ENCODE measurements at regions not wholly inside any gene's neighbourhood (a gene's known extent, or its start where the extent isn't known, plus 50 kb on each side); places are given as distances from the start of the nearest gene placed in this dataset.

GRCh38 chr20:47440857-47441773, 60.6 kb upstream of the NCOA3 start:
- no peaks in the 10 kb centered on the region for H3K27me3 Mint-ChIP-seq (ENCODE audit: insufficient read depth, low read depth, poor library complexity)
- H3K27ac Mint-ChIP-seq, result no peak overlapping the region
- no peak overlapping the region for H3K4me3 Mint-ChIP-seq
- no peaks in the 10 kb centered on the region for H3K27me3 ChIP-seq (ENCODE audit: insufficient read depth)
- H3K27ac ChIP-seq (ENCODE audit: low read depth), result no peak overlapping the region; the same call in 1 of the 2 replicates
- H3K9me2 ChIP-seq (ENCODE audit: insufficient read depth), result no peaks in the 10 kb centered on the region
- no peak overlapping the region for H3K4me3 ChIP-seq
- H3K36me3 ChIP-seq (ENCODE audit: insufficient read depth), result no peaks in the 10 kb centered on the region
- no peak overlapping the region for H2AFZ ChIP-seq
- peaks cover 5% of the 10 kb centered on the region; the same call in 1 of the 3 replicates for H3K4me1 Mint-ChIP-seq
- no peaks in the 10 kb centered on the region for H3K4me1 ChIP-seq (ENCODE audit: insufficient read depth)
- peak; percentile 48 for DNase-seq (ENCODE audit: low spot score)
- no peaks in the 10 kb centered on the region for H4K20me1 ChIP-seq (replicated peaks; ENCODE audit: insufficient read depth)
- H3K36me3 Mint-ChIP-seq (ENCODE audit: low read depth), result no peaks in the 10 kb centered on the region
- no peaks in the 10 kb centered on the region; the same call in 2 of the 3 replicates for H3K9me3 Mint-ChIP-seq
- no peaks in the 10 kb centered on the region for H3K79me2 ChIP-seq (replicated peaks; ENCODE audit: insufficient read depth)
- H3K4me2 ChIP-seq, result no peak overlapping the region
- H3F3A ChIP-seq (replicated peaks; ENCODE audit: low read depth), result 0 out of 2 replicates have a peak, but pooled peaks cover 3% of the 10 kb centered on the region
- no peak for TF ChIP-seq ZNF331 (CRISPR knock-in tag; IDR thresholded peaks at IDR 0.05; ENCODE audit: low read depth)
- TF ChIP-seq ETS1 (IDR thresholded peaks at IDR 0.05), result no peak
- TF ChIP-seq REST (IDR thresholded peaks at IDR 0.05; ENCODE audit: unreplicated experiment), result no peak
- TF ChIP-seq JUNB (IDR thresholded peaks at IDR 0.05; ENCODE audit: unreplicated experiment), result no peak
- TF ChIP-seq CTCF (conservative IDR thresholded peaks at IDR 0.05; ENCODE audit: low read depth in 2 of 2), result no peak
- TF ChIP-seq CREB1 (CRISPR knock-in tag; IDR thresholded peaks at IDR 0.05; ENCODE audit: low read depth), result no peak
- no peak for TF ChIP-seq EZH2 (IDR thresholded peaks at IDR 0.05; ENCODE audit: low read depth, unreplicated experiment)
- TF ChIP-seq ZNF462 (CRISPR knock-in tag; IDR thresholded peaks at IDR 0.05), result no peak
- no peak for TF ChIP-seq ZNF114 (CRISPR knock-in tag; IDR thresholded peaks at IDR 0.05)
- no peak for TF ChIP-seq EZH2phosphoT487 (IDR thresholded peaks at IDR 0.05; ENCODE audit: unreplicated experiment)
- no peak for TF ChIP-seq POLR2AphosphoS5 (IDR thresholded peaks at IDR 0.05; ENCODE audit: low read depth)
- no peak for TF ChIP-seq NANOG (IDR thresholded peaks at IDR 0.05; ENCODE audit: borderline replicate concordance)
- TF ChIP-seq STAT1 (IDR thresholded peaks at IDR 0.05; ENCODE audit: unreplicated experiment), result no peak
- no peak for ATAC-seq
